ENCODE measurements at regions not wholly inside any gene's neighbourhood (a gene's known extent, or its start where the extent isn't known, plus 50 kb on each side); places are given as distances from the start of the nearest gene placed in this dataset.

- DNase-seq (no peak), ATAC-seq (ENCODE audit: low read depth in 2 of 2) (no peak)
- H3K27ac Mint-ChIP-seq: peak overlapping the region in 1 of 6 donors; percentile 21
- no peaks in the 10 kb centered on the region for H3K36me3 Mint-ChIP-seq
- H3K9me3 Mint-ChIP-seq: peaks cover 0 to 8% (median 1%) of the 10 kb centered on the region in 7 donors
- H3K4me3 Mint-ChIP-seq: no peak overlapping the region
- H3K27me3 Mint-ChIP-seq: no peaks in the 10 kb centered on the region
- H3K4me1 Mint-ChIP-seq: no peaks in the 10 kb centered on the region
Measured at GRCh38 chr14:30251557-30252100, 307.3 kb upstream of the G2E3 start.

DNA sequence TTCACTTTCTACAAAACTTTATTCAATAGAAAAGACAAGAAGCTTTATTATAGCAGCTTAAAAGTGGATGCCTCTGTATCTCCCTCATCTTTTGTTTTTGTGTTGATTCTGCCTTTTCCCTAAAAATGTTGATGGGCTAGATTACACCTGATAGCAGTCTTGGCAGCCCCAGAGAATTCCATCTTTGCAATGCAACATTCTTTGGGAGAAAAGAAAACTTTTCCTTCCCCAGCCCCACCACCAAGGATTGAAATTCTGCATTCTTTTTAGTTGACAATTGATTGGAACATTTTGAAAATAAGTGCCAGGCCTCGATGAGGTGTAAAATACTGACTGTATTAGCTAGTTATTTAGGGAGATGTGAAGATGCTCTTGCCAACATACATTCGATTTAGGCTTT lies 306.8 kb upstream of the G2E3 start:
- no peak for ATAC-seq (ENCODE audit: low read depth in 2 of 2)
- Mint-ChIP-seq H3K36me3 (no peaks in the 10 kb centered on the region), H3K9me3 (peaks cover 0 to 8% (median 3%) of the 10 kb centered on the region in 7 donors), H3K4me3 (no peak overlapping the region), H3K4me1 (no peaks in the 10 kb centered on the region), H3K27ac (no peak overlapping the region), H3K27me3 (no peaks in the 10 kb centered on the region)
- no peak for DNase-seq

GRCh38 chr14:30252783-30253674 lies 305.9 kb upstream of the G2E3 start:
- Mint-ChIP-seq H3K9me3 (peaks cover 0 to 8% (median 3%) of the 10 kb centered on the region in 7 donors), H3K4me3 (no peak overlapping the region), H3K36me3 (no peaks in the 10 kb centered on the region), H3K4me1 (no peaks in the 10 kb centered on the region), H3K27ac (no peak overlapping the region), H3K27me3 (no peaks in the 10 kb centered on the region)
- ATAC-seq (ENCODE audit: low read depth in 2 of 2) (no peak), DNase-seq (no peak)

DNA sequence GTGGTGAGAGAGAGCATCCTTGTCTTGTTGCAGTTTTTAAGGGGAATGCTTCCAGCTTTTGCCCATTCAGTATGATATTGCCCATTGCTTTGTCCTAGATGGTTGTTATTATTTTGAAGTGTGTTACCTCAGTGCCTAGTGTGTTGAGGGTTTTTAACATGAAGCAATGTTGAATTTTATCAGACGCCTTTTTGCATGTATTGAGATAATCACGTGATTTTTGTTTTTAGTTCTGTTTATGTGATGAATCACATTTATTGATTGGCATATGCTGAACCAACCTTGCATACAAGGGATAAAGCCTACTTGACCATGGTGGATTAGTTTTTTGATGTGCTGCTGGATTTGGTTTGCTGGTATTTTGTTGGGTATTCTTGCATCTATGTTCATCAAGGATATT lies 302.3 kb upstream of the G2E3 start:
- no peak for ATAC-seq (ENCODE audit: low read depth in 2 of 2)
- H3K9me3 Mint-ChIP-seq: peaks cover 0 to 8% (median 3%) of the 10 kb centered on the region in 7 donors
- H3K4me3 Mint-ChIP-seq: no peak overlapping the region
- DNase-seq: no peak
- H3K36me3 Mint-ChIP-seq: no peaks in the 10 kb centered on the region
- H3K27me3 Mint-ChIP-seq: peaks cover 0 to 10% (median 3%) of the 10 kb centered on the region in 3 donors
- H3K4me1 Mint-ChIP-seq: no peaks in the 10 kb centered on the region
- no peak overlapping the region for H3K27ac Mint-ChIP-seq

GRCh38 chr14:30257946-30258661 lies 300.9 kb upstream of the G2E3 start:
- H3K27me3 Mint-ChIP-seq: peaks cover 0 to 10% (median 3%) of the 10 kb centered on the region in 3 donors
- peaks cover 0 to 8% (median 3%) of the 10 kb centered on the region in 7 donors for H3K9me3 Mint-ChIP-seq
- no peak overlapping the region for H3K27ac Mint-ChIP-seq
- DNase-seq (no peak), ATAC-seq (ENCODE audit: low read depth in 2 of 2) (no peak)
- no peaks in the 10 kb centered on the region for H3K4me1 Mint-ChIP-seq
- H3K4me3 Mint-ChIP-seq: no peak overlapping the region
- no peaks in the 10 kb centered on the region for H3K36me3 Mint-ChIP-seq

GRCh38 chr14:30260833-30261607 lies 297.9 kb upstream of the G2E3 start:
- no peaks in the 10 kb centered on the region for H3K36me3 Mint-ChIP-seq
- DNase-seq: no peak
- peaks cover 0 to 10% (median 3%) of the 10 kb centered on the region in 3 donors for H3K27me3 Mint-ChIP-seq

DNA sequence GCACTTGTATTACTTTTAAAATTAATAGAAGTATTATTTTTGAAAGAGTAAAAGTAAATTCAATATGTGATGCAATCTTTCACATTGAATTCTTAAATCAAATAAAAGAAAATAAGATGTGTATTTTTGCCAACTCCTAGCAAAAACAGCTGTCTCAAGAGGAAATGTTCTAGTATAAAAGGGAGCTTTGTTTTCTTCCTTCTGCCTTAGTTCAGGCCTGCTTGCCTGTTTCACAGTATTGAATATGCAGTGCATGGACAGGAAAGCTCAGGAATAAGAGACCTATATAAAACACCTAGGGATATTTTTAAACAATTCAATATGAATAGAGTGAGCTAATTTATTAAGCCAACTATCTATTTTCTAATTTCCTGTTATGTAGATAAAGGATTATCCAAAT lies 294.8 kb upstream of the G2E3 start:
- Mint-ChIP-seq H3K36me3 (no peaks in the 10 kb centered on the region), H3K27ac (no peak overlapping the region), H3K4me3 (no peak overlapping the region), H3K27me3 (peaks cover 0 to 10% (median 3%) of the 10 kb centered on the region in 3 donors), H3K9me3 (peaks cover 0 to 2% (median 0%) of the 10 kb centered on the region in 7 donors), H3K4me1 (no peaks in the 10 kb centered on the region)
- DNase-seq: no peak
- ATAC-seq (ENCODE audit: low read depth in 2 of 2): no peak

More at GRCh38 chr14:30260833-30261607, 297.9 kb upstream of the G2E3 start:
- H3K9me3 Mint-ChIP-seq: peaks cover 0 to 6% (median 2%) of the 10 kb centered on the region in 7 donors
- no peaks in the 10 kb centered on the region for H3K4me1 Mint-ChIP-seq
- ATAC-seq (ENCODE audit: low read depth in 2 of 2): no peak
- no peak overlapping the region for H3K27ac Mint-ChIP-seq
- H3K4me3 Mint-ChIP-seq: no peak overlapping the region

DNA sequence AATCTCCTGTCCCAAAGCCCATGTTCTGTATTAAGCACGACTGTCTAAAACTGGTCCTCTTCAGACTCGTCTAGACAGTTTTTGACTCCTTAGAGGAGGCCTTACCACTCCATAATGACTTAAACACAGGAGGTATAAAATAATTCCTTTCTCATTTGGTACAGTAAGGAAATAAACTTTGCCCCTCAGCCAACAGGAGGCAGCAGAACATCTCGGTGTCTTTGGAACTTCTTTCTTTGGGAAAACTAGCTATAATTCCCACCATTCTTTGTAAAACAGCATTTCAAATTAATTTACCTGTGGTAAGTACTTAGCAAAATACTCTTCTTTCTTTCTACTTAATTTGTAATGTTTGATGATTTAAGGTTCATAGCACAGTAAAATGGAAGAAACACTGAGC lies 292.7 kb upstream of the G2E3 start:
- peaks cover 0 to 6% (median 0%) of the 10 kb centered on the region in 3 donors for H3K4me1 Mint-ChIP-seq

DNA sequence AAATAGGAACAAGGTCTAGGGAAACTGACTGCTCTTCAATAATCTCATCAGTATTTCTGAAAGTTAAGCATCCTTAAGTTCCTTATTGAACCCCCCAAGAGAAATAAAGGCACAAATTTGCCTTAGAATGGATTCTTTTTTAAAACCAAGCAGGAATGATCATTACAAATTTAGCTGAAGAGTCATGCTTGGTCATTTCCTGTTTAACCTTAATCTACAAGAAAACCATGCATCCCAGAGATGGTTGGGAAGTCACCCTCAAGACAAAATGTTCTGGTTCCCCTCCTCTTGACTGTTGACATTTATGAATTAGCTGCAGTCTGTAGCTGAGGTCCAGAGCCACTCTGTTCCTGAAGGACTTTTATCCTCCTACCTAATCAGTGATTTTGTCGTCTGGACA lies 291.8 kb upstream of the G2E3 start:
- Mint-ChIP-seq H3K9me3 (peaks cover 0 to 3% (median 0%) of the 10 kb centered on the region in 7 donors), H3K4me1 (peaks cover 0 to 6% (median 0%) of the 10 kb centered on the region in 3 donors), H3K27me3 (peaks cover 4 to 8% (median 8%) of the 10 kb centered on the region in 3 donors), H3K36me3 (no peaks in the 10 kb centered on the region), H3K4me3 (no peak overlapping the region), H3K27ac (no peak overlapping the region)
- no peak for DNase-seq
- no peak for ATAC-seq (ENCODE audit: low read depth in 2 of 2)

More for the DNA sequence above, 292.7 kb upstream of the G2E3 start:
- Mint-ChIP-seq H3K36me3 (no peaks in the 10 kb centered on the region), H3K4me3 (no peak overlapping the region), H3K27ac (no peak overlapping the region), H3K27me3 (peaks cover 4 to 8% (median 8%) of the 10 kb centered on the region in 3 donors), H3K9me3 (peaks cover 0 to 3% (median 0%) of the 10 kb centered on the region in 7 donors)
- no peak for ATAC-seq (ENCODE audit: low read depth in 2 of 2)
- no peak for DNase-seq

DNA sequence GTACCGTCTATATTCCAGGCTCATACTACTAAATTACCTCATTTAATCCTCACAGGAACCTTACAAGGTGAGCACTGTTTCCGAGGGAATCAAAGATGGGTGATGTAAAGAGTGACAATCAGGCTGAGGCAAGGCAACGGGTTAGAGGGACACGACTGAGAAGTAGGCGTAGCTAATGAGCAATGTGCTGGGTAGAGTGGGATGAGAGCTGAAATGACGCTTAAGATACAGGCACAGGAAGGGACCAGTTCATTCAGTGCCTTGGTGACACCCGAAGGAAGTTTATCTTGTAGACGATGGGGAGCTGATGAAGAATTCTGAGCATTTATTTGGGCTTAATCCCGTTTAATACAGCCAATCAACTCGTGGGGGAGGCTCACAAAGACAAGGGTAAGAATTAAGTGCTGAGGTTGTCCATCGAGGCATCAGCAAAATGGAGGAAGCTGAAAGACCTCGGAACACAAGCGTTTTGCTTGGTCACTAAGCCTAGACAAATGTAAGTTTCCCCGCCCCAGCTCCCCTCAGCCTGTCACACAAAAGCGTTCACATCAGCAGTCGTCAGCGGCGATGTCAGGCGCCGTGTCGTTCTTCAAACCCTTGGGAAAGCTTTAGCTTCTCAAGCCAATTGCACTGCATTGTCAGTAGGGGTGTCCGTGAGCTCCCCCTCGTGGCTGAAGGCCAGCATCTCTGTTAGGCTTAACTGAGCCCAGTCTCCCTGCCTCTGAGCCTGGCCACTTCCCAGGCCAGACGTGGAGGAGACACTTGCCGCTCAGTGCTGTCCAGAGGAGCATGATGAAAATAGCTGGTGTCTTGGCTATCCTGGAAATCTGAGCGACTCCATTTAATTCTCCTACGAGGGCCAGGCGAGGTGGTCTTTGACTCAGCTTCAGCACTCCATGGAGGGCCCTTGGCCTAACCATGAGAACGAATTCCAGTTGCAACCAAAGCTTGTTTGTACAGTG lies 288.5 kb upstream of the G2E3 start:
- H3K36me3 Mint-ChIP-seq: no peaks in the 10 kb centered on the region
- ATAC-seq (ENCODE audit: low read depth in 2 of 2): peak; percentile 58 to 61
- peaks cover 0 to 3% (median 0%) of the 10 kb centered on the region in 7 donors for H3K9me3 Mint-ChIP-seq
- peaks cover 0 to 6% (median 0%) of the 10 kb centered on the region in 3 donors for H3K4me1 Mint-ChIP-seq
- peak; percentile 2 for DNase-seq
- no peak overlapping the region for H3K27ac Mint-ChIP-seq
- peaks cover 4 to 8% (median 8%) of the 10 kb centered on the region in 3 donors for H3K27me3 Mint-ChIP-seq
- peak overlapping the region in 2 of 8 donors; percentile 6 to 55 for H3K4me3 Mint-ChIP-seq

- H3K27ac Mint-ChIP-seq: no peak overlapping the region
- DNase-seq (no peak), ATAC-seq (ENCODE audit: low read depth in 2 of 2) (no peak)
- no peak overlapping the region for H3K4me3 Mint-ChIP-seq
- peaks cover 4 to 8% (median 8%) of the 10 kb centered on the region in 3 donors for H3K27me3 Mint-ChIP-seq
- peaks cover 0 to 6% (median 0%) of the 10 kb centered on the region in 3 donors for H3K4me1 Mint-ChIP-seq
- H3K9me3 Mint-ChIP-seq: peaks cover 0 to 8% (median 0%) of the 10 kb centered on the region in 7 donors
- no peaks in the 10 kb centered on the region for H3K36me3 Mint-ChIP-seq
Measured at GRCh38 chr14:30271811-30272323, 287.1 kb upstream of the G2E3 start.
